Subcutaneous abdominal adipose tissue (tissue), 5 donors: ENCODE measurements at regions not wholly inside any gene's neighbourhood (a gene's known extent, or its start where the extent isn't known, plus 50 kb on each side); places are given as distances from the start of the nearest gene placed in this dataset.
"Not testable (repeated sequence)": the region's sequence is repeated elsewhere in the genome, so short reads cannot be mapped to it uniquely, and the experiment has no call there.

Experiments
- H3K27ac ChIP-seq: one replicate; pipeline ENCODE4 v1.7.0; 2013; ENCODE audit warnings: low read depth, mild to moderate bottlenecking, inconsistent platforms, low read length, moderate library complexity
- H3K27me3 ChIP-seq, 5 donors: one replicate each; pipeline ENCODE4 v1.7.0; 2013; ENCODE audit warnings: low read length in 5 of 5, inconsistent platforms in 1 of 5; ENCODE audit not compliant: control insufficient read depth in 5 of 5, insufficient read depth in 4 of 5
- H3K36me3 ChIP-seq, 5 donors: one replicate each; pipeline ENCODE4 v1.7.0; 2013; ENCODE audit warnings: low read length in 5 of 5; ENCODE audit not compliant: control insufficient read depth in 5 of 5, insufficient read depth in 5 of 5
- H3K4me1 ChIP-seq, 5 donors: one replicate each; pipeline ENCODE4 v1.7.0; 2013; ENCODE audit warnings: low read length in 5 of 5, mild to moderate bottlenecking in 3 of 5, moderate library complexity in 1 of 5; ENCODE audit not compliant: control insufficient read depth in 5 of 5, insufficient read depth in 5 of 5
- H3K4me3 ChIP-seq, 5 donors: one replicate each; pipeline ENCODE4 v1.7.0; 2013; ENCODE audit warnings: low read length in 5 of 5, low read depth in 1 of 5
- H3K9ac ChIP-seq, 5 donors: one replicate each; pipeline ENCODE4 v1.7.0; 2013; ENCODE audit warnings: low read length in 5 of 5, mild to moderate bottlenecking in 4 of 5, moderate library complexity in 3 of 5
- H3K9me3 ChIP-seq, 5 donors: one replicate each; pipeline ENCODE4 v1.7.0; 2013; ENCODE audit warnings: low read length in 5 of 5; ENCODE audit not compliant: control insufficient read depth in 5 of 5
- donor health status: healthy.
- donor health status: healthy.
- donor health status: healthy.
- donor health status: healthy.
- donor health status: healthy.

GRCh38 chr14:38062223-38062622, 145.5 kb upstream of the SSTR1 start:
- H3K27me3 ChIP-seq, H3K4me1 ChIP-seq, H3K27ac ChIP-seq, H3K36me3 ChIP-seq, H3K4me3 ChIP-seq, H3K9ac ChIP-seq: not testable (repeated sequence)
- peaks cover 2 to 21% (median 17%) of the 10 kb centered on the region in 5 donors for H3K9me3 ChIP-seq

GRCh38 chr14:38063711-38064320, 143.9 kb upstream of the SSTR1 start:
- Histone ChIP-seq H3K9me3 (peaks cover 2 to 21% (median 17%) of the 10 kb centered on the region in 5 donors), H3K27ac (no peak overlapping the region), H3K36me3 (no peaks in the 10 kb centered on the region), H3K9ac (no peak overlapping the region), H3K27me3 (no peaks in the 10 kb centered on the region), H3K4me3 (no peak overlapping the region), H3K4me1 (no peaks in the 10 kb centered on the region)

- Histone ChIP-seq H3K9ac (no peak overlapping the region), H3K9me3 (peaks cover 2 to 21% (median 12%) of the 10 kb centered on the region in 5 donors), H3K27ac (no peak overlapping the region), H3K4me1 (no peaks in the 10 kb centered on the region), H3K36me3 (no peaks in the 10 kb centered on the region), H3K27me3 (no peaks in the 10 kb centered on the region), H3K4me3 (no peak overlapping the region)
These were observed 142.5 kb upstream of the SSTR1 start for GRCh38 chr14:38065106-38065762.

- no peak overlapping the region for H3K9ac ChIP-seq
- H3K4me3 ChIP-seq: no peak overlapping the region
- no peaks in the 10 kb centered on the region for H3K4me1 ChIP-seq
- H3K27me3 ChIP-seq: no peaks in the 10 kb centered on the region
- no peaks in the 10 kb centered on the region for H3K36me3 ChIP-seq
- peaks cover 0 to 3% (median 0%) of the 10 kb centered on the region in 5 donors for H3K9me3 ChIP-seq
- H3K27ac ChIP-seq: no peak overlapping the region
These were observed 137.6 kb upstream of the SSTR1 start for GRCh38 chr14:38070061-38070588.

GRCh38 chr14:38073641-38074040, 134.1 kb upstream of the SSTR1 start:
- H3K4me3 ChIP-seq: no peak overlapping the region
- peaks cover 0 to 2% (median 0%) of the 10 kb centered on the region in 5 donors for H3K4me1 ChIP-seq
- H3K9ac ChIP-seq: no peak overlapping the region
- H3K27me3 ChIP-seq: no peaks in the 10 kb centered on the region
- no peaks in the 10 kb centered on the region for H3K36me3 ChIP-seq
- H3K9me3 ChIP-seq: peaks cover 0 to 4% (median 0%) of the 10 kb centered on the region in 5 donors
- H3K27ac ChIP-seq: no peak overlapping the region

- H3K27me3 ChIP-seq: no peaks in the 10 kb centered on the region
- H3K4me1 ChIP-seq: peaks cover 0 to 2% (median 0%) of the 10 kb centered on the region in 5 donors
- peaks cover 0 to 4% (median 0%) of the 10 kb centered on the region in 5 donors for H3K9me3 ChIP-seq
- no peaks in the 10 kb centered on the region for H3K36me3 ChIP-seq
- H3K4me3 ChIP-seq: no peak overlapping the region
- no peak overlapping the region for H3K9ac ChIP-seq
- H3K27ac ChIP-seq: no peak overlapping the region
These were observed 133.6 kb upstream of the SSTR1 start for GRCh38 chr14:38074081-38074480.

GRCh38 chr14:38074754-38075153, 132.9 kb upstream of the SSTR1 start:
- no peaks in the 10 kb centered on the region for H3K27me3 ChIP-seq
- no peak overlapping the region for H3K27ac ChIP-seq
- peaks cover 0 to 2% (median 0%) of the 10 kb centered on the region in 5 donors for H3K4me1 ChIP-seq
- H3K9me3 ChIP-seq: peaks cover 0 to 4% (median 0%) of the 10 kb centered on the region in 5 donors
- H3K36me3 ChIP-seq: no peaks in the 10 kb centered on the region
- H3K9ac ChIP-seq: no peak overlapping the region
- no peak overlapping the region for H3K4me3 ChIP-seq

- Histone ChIP-seq H3K4me1 (peaks cover 0 to 2% (median 0%) of the 10 kb centered on the region in 5 donors), H3K9me3 (peaks cover 0 to 4% (median 0%) of the 10 kb centered on the region in 5 donors), H3K9ac (no peak overlapping the region), H3K27me3 (no peaks in the 10 kb centered on the region), H3K27ac (no peak overlapping the region), H3K36me3 (no peaks in the 10 kb centered on the region), H3K4me3 (no peak overlapping the region)
These were observed 129.3 kb upstream of the SSTR1 start for GRCh38 chr14:38078393-38078792.

GRCh38 chr14:38079268-38079667, 128.4 kb upstream of the SSTR1 start:
- Histone ChIP-seq H3K4me3 (no peak overlapping the region), H3K9me3 (peaks cover 0 to 4% (median 0%) of the 10 kb centered on the region in 5 donors), H3K36me3 (no peaks in the 10 kb centered on the region), H3K4me1 (peaks cover 0 to 2% (median 0%) of the 10 kb centered on the region in 5 donors), H3K27ac (no peak overlapping the region), H3K27me3 (no peaks in the 10 kb centered on the region), H3K9ac (no peak overlapping the region)

GRCh38 chr14:38079886-38080285, 127.8 kb upstream of the SSTR1 start:
- Histone ChIP-seq H3K9ac (no peak overlapping the region), H3K27ac (no peak overlapping the region)

More at GRCh38 chr14:38079886-38080285, 127.8 kb upstream of the SSTR1 start:
- H3K4me3 ChIP-seq: no peak overlapping the region
- H3K27me3 ChIP-seq: no peaks in the 10 kb centered on the region
- peaks cover 0 to 2% (median 0%) of the 10 kb centered on the region in 5 donors for H3K4me1 ChIP-seq
- peaks cover 0 to 4% (median 0%) of the 10 kb centered on the region in 5 donors for H3K9me3 ChIP-seq
- no peaks in the 10 kb centered on the region for H3K36me3 ChIP-seq
